Heart left ventricle (tissue), 13 donors: ENCODE measurements at regions not wholly inside any gene's neighbourhood (a gene's known extent, or its start where the extent isn't known, plus 50 kb on each side); places are given as distances from the start of the nearest gene placed in this dataset.

ENCODE experiments used
- CTCF ChIP-seq, 12 donors: fragments of 200-600 bp; sonication (generic) in 4 of 12; IDR thresholded peaks; one replicate each; pipeline versions ENCODE4 v1.5.0 to v1.8.0; 2018 to 2022; ENCODE audit warnings: antibody characterized with exemption in 12 of 12, mild to moderate bottlenecking in 5 of 12
- POLR2A ChIP-seq, 2 donors: fragments of 450-650 bp; IDR thresholded peaks; one replicate each; pipeline ENCODE4 v1.6.1; 2017; ENCODE audit warnings: antibody characterized with exemption in 2 of 2, mild to moderate bottlenecking in 2 of 2, moderate library complexity in 2 of 2
- donor health status: ischemic (EF 13 %, LVEDD 7.1; RV severe dilation, severe dysfunction).
- donor health status: DM: no; HTN: yes; CAD: no.
- donor health status: DM: no; HTN: no; CAD: no.
- donor health status: ischemic (EF 25% LVEDD 6.9; RV normal size, moderate dysfunction).
- donor health status: ischemic (EF 25% LVEDD 5.7; RV mildly dilated, moderate dysfunction).
- donor health status: ischemic (EF 35%, LVEDD 5.7; RV mildly dilated, moderate dysfunction).
- donor health status: nonischemic (EF 11% LVEDD 7.7; RV severe dilation, severe dysfunction).
- donor health status: DM: yes; HTN: yes; CAD: no.
- donor health status: PGD.
- donor health status: ischemic (EF 29% LVEDD 5.4; RV normal size, mild dysfunction).
- donor health status: nonischemic (EF 23%, LVEDD 6.1; RV moderate dilation, normal function).

GRCh38 chr22:22418163-22418549 lies 90.4 kb downstream of the ZNF280B start:
- TF ChIP-seq CTCF (IDR thresholded peaks at IDR 0.05) (no peak), POLR2A (IDR thresholded peaks at IDR 0.05) (no peak)
